HepG2 (cell line): ENCODE measurements at regions not wholly inside any gene's neighbourhood (a gene's known extent, or its start where the extent isn't known, plus 50 kb on each side); places are given as distances from the start of the nearest gene placed in this dataset.

Source experiments
- CREB1 ChIP-seq, 2 experiments: fragments of 450-650 bp in 1 of 2; IDR thresholded peaks; 2 replicates each; pipeline ENCODE4 v1.6.1; 2016 to 2017; ENCODE audit warnings: control low read depth in 1 of 2, mild to moderate bottlenecking in 1 of 2, missing compliant biosample characterization in 1 of 2, missing genetic modification characterization in 1 of 2
- XBP1 ChIP-seq: sonication (generic); formaldehyde crosslinking; IDR thresholded peaks from 2 replicates; pipeline ENCODE4 v1.5.0; 2020; ENCODE audit warnings: missing genetic modification reagents

DNA sequence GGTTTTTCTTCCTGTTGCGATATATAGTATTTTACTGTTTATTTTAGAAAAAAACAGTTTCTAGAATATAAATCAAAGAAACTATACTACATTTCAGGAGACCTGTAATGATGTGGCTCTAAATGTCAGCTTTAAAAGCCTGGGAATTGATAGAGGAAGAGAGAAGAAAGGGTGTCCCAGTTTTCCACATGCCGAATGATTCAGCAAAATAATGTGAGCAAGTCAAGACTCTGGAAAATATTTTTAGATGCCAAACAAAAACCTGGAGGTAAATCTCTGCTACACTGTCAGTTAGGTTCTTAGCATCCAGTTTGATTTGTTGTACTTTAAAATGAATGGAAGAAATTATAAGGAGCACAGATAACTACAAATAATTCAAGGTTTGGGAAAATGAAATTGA lies 67.1 kb upstream of the DSG1 start:
- TF ChIP-seq CREB1 (IDR thresholded peaks at IDR 0.05) (no peak), CREB1 (CRISPR knock-in tag; IDR thresholded peaks at IDR 0.05) (no peak), XBP1 (CRISPR knock-in tag) (no peak)
